ENCODE measurements at regions not wholly inside any gene's neighbourhood (a gene's known extent, or its start where the extent isn't known, plus 50 kb on each side); places are given as distances from the start of the nearest gene placed in this dataset.

GRCh38 chr5:92559331-92559730 is 1021.7 kb downstream of the NR2F1-AS1 start:
- TF ChIP-seq CTCF (IDR thresholded peaks at IDR 0.05) (no peak), ETV6 (CRISPR knock-in tag; IDR thresholded peaks at IDR 0.05) (no peak), HMGA2 (CRISPR knock-in tag; IDR thresholded peaks at IDR 0.05) (no peak), FOXP1 (CRISPR knock-in tag; IDR thresholded peaks at IDR 0.05; ENCODE audit: borderline replicate concordance) (no peak), ARID4B (CRISPR knock-in tag; IDR thresholded peaks at IDR 0.05; ENCODE audit: borderline replicate concordance) (no peak), FOXP4 (CRISPR knock-in tag; IDR thresholded peaks at IDR 0.05) (no peak), CREB1 (CRISPR knock-in tag; IDR thresholded peaks at IDR 0.05) (no peak), ZNF423 (CRISPR knock-in tag; IDR thresholded peaks at IDR 0.05) (no peak)
